SK-N-MC (cell line): ENCODE measurements at regions not wholly inside any gene's neighbourhood (a gene's known extent, or its start where the extent isn't known, plus 50 kb on each side); places are given as distances from the start of the nearest gene placed in this dataset.

Experiments used
- DNase-seq: peaks from one replicate; pipeline ENCODE4 v3.0.0-alpha.2; 2011; ENCODE audit warnings: low read depth, low spot score
- H3K27ac ChIP-seq: fragments of 200-600 bp; sonication (generic); 2 replicates; pipeline ENCODE4 v1.5.1; 2016; ENCODE audit warnings: mixed run types
- H3K36me3 ChIP-seq: fragments of 200-600 bp; sonication (generic); 2 replicates; pipeline ENCODE4 v1.6.1; 2017; ENCODE audit warnings: antibody characterized with exemption, low read length, mixed read lengths; ENCODE audit not compliant: insufficient read depth
- H3K4me3 ChIP-seq: fragments of 200-600 bp; sonication (generic); 2 replicates; pipeline ENCODE4 v1.5.1; 2016
- H3K9ac ChIP-seq: fragments of 200-600 bp; sonication (generic); 2 replicates; pipeline ENCODE4 v1.8.0; 2017; ENCODE audit warnings: mixed run types, mixed read lengths; ENCODE audit not compliant: insufficient read length
- H3K9me3 ChIP-seq: fragments of 200-600 bp; sonication (generic); 2 replicates; pipeline ENCODE4 v1.6.1; 2017; ENCODE audit warnings: low read depth, mild to moderate bottlenecking, antibody characterized with exemption, low read length, moderate library complexity, mixed read lengths
- EZH2 ChIP-seq: fragments of 200-600 bp; sonication (generic); IDR thresholded peaks from one replicate; pipeline ENCODE4 v1.6.1; 2017; ENCODE audit warnings: antibody characterized with exemption
- FOXP2 ChIP-seq: optimal IDR thresholded peaks from 2 replicates; pipeline ENCODE3; 2011; ENCODE audit warnings: mild to moderate bottlenecking, moderate library complexity; ENCODE audit not compliant: insufficient read depth; ENCODE audit errors: extremely low read length, control extremely low read depth
- POLR2AphosphoS5 ChIP-seq: IDR thresholded peaks from 2 replicates; pipeline ENCODE4 v1.6.1; 2012; ENCODE audit warnings: mild to moderate bottlenecking, low read depth, low read length, borderline replicate concordance

GRCh38 chrX:124606724-124607123 lies 260.4 kb downstream of the SH2D1A start:
- Histone ChIP-seq H3K9ac (no peak overlapping the region), H3K36me3 (no peaks in the 10 kb centered on the region), H3K4me3 (no peak overlapping the region), H3K9me3 (no peaks in the 10 kb centered on the region), H3K27ac (no peak overlapping the region)
- TF ChIP-seq POLR2AphosphoS5 (no peak), EZH2 (no peak), FOXP2 (no peak)
- DNase-seq: no peak

DNA sequence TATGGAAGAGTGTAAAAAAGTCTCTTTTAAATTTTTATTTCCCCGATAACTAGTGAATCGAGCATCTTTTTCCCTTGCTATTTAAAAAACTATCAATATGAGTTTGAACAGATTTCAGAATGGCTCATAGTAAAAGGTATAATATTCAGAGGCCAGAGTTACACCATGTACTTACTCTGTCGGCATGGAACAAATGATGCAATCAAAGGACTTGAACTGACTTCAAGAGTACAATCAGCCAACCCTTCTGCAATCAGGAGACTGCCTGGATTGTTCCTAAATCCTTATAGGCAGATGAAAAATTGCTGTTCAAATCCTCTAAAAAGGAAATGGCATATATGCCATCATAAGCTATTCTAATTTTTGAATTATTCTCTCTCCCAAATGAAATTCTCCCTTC lies 273.3 kb downstream of the SH2D1A start:
- Histone ChIP-seq H3K36me3 (no peaks in the 10 kb centered on the region), H3K4me3 (no peak overlapping the region), H3K9ac (no peak overlapping the region), H3K27ac (no peak overlapping the region), H3K9me3 (no peaks in the 10 kb centered on the region)
- TF ChIP-seq POLR2AphosphoS5: no peak
- no peak for TF ChIP-seq FOXP2
- no peak for TF ChIP-seq EZH2
- no peak for DNase-seq

- TF ChIP-seq FOXP2 (no peak), EZH2 (no peak), POLR2AphosphoS5 (no peak)
- no peak overlapping the region for H3K27ac ChIP-seq
- H3K9me3 ChIP-seq: no peaks in the 10 kb centered on the region
- H3K36me3 ChIP-seq: no peaks in the 10 kb centered on the region
- no peak overlapping the region for H3K9ac ChIP-seq
- no peak overlapping the region for H3K4me3 ChIP-seq
- no peak for DNase-seq
Measured at GRCh38 chrX:124634363-124634762, 288.0 kb downstream of the SH2D1A start.

DNA sequence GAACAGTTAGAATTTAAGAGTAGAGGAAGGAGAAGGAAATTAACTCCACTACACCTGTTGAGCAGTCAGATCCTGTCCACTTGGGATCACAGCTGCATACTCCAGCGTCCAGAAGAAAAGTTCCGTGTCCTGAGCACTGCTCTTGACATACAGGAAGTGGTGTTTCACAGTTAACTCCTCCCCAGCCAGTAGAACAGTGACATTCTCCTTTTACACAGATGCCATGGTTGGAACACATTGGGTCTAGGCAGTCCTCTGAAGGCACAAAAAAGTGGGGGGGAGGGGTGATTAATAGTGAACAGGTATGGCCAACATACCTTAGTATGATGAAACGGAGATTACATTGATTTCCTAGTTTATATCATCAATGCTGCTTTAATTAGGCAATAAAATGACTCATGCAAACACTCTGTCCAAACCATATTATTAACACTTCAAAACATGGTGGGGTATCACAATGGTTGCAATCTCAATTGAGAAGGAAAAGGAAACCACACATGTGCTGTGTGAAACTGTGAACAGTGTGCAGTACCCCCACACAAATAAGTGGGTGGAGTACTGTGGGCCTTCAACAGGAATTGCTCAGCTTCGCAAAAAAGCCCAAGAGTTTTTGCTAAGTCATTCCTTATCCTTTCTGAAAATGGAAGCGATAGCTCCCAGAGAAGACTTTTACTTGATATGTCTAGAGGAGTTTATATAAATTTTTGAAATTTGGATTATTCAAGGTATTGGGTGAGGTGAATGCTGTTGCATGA lies 295.6 kb downstream of the SH2D1A start:
- no peaks in the 10 kb centered on the region for H3K9me3 ChIP-seq
- TF ChIP-seq EZH2 (no peak), FOXP2 (no peak), POLR2AphosphoS5 (no peak)
- no peak overlapping the region for H3K9ac ChIP-seq

DNA sequence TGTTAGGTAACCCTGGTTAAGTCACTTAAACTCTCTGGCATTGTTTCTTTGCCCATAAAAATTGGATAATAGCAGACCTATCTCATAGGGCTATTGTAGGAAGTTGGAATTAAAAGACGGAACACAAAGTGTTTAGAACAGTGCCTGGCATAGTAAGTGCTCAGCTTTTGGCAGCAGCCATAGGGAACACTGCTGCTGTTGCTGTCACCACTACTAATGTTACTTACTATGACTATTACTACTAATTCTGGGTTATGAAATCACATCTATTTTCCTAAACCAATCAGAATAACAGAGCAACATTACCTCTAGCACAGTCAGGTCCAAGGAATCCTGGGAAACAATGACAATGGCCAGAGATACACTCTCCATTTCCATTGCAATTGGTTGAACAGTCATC lies 300.0 kb downstream of the SH2D1A start:
- TF ChIP-seq POLR2AphosphoS5 (no peak), EZH2 (no peak), FOXP2 (no peak)
- no peaks in the 10 kb centered on the region for H3K36me3 ChIP-seq
- H3K9me3 ChIP-seq: no peaks in the 10 kb centered on the region
- H3K4me3 ChIP-seq: no peak overlapping the region
- no peak overlapping the region for H3K27ac ChIP-seq
- no peak for DNase-seq
- H3K9ac ChIP-seq: no peak overlapping the region

More for the DNA sequence above, 295.6 kb downstream of the SH2D1A start:
- Histone ChIP-seq H3K4me3 (no peak overlapping the region), H3K36me3 (no peaks in the 10 kb centered on the region), H3K27ac (no peak overlapping the region)
- DNase-seq: no peak

DNA sequence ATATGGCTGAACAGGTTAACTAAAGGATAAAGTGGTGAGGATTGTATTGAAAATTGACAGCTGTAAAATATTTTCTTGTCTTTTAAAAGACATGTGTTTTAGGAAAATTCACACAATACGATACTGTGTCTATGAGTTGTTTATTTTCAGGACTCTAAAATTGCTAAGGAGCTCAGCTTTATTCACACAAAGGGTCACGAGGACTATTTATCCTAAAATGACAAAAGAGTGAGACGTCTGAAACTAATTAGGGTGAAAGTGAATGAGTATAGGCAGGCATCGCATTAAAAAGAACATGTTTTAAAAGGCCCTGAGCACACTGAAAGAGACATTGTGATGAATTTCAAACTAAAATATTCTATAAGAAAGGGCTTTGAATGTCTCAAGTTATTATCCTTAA lies 304.7 kb downstream of the SH2D1A start:
- Histone ChIP-seq H3K36me3 (no peaks in the 10 kb centered on the region), H3K9ac (no peak overlapping the region), H3K9me3 (no peaks in the 10 kb centered on the region), H3K27ac (no peak overlapping the region), H3K4me3 (no peak overlapping the region)
- TF ChIP-seq POLR2AphosphoS5 (no peak), FOXP2 (no peak), EZH2 (no peak)
- DNase-seq: no peak

DNA sequence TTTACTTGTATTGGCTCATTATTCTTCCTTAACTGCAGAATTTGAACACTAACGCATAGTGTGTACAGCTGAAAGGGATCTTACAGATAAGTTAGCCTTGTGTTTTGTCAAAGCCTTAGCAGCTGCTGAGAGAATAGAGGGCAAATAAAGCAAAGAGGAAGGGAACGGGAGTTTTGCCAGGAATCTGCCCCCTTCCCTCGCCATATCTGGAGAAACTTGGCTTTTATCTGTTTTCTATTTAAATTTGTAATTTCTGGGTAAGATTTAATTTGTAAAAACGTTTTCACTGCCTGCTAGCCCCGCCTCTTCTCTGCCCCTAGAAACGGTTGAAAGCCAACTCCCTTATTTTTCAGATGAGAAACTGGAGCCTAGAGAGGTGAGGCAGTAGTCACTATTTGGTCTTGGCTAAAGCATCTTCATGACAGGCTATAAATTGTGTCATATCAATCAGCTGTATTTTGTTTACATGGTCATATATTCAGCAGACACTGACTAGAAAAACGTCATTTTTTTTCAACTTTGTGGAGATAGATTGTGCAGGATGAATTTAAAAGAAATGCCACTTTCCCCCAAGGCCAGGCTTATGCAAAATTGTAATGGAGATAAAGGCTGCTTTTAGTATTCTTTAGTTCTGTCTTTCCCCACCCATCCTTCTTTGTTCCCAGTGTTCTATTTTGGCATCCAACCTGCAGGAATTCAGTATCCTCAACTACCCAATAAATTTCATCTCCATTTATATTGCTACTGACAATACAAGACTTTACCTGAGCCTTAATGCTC lies 319.4 kb downstream of the SH2D1A start:
- H3K36me3 ChIP-seq: no peaks in the 10 kb centered on the region
- no peak for TF ChIP-seq POLR2AphosphoS5
- TF ChIP-seq FOXP2: no peak
- TF ChIP-seq EZH2: no peak

DNA sequence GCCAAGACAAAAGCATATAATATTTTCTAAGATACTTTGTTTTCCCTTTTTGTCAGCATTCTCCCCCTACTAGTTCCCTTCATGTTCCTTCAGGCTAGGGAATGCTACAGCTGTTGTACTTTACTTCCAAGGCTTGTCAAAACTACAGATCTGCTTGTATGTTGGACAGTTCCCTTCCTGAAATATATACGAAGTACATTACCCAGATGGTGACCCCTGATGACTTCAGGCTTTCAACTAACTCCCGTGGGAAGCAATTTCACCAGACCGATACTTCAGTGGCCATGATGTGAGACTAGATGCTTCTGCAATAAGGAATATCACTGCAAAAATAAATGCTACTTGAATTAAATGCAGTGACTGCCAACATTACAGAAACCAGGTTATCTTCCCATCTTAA lies 332.8 kb downstream of the SH2D1A start:
- no peak for DNase-seq
- Histone ChIP-seq H3K4me3 (no peak overlapping the region), H3K36me3 (no peaks in the 10 kb centered on the region), H3K9me3 (no peaks in the 10 kb centered on the region), H3K9ac (no peak overlapping the region), H3K27ac (no peak overlapping the region)
- TF ChIP-seq EZH2: no peak
- no peak for TF ChIP-seq FOXP2
- no peak for TF ChIP-seq POLR2AphosphoS5

More for the DNA sequence above, 319.4 kb downstream of the SH2D1A start:
- Histone ChIP-seq H3K4me3 (no peak overlapping the region), H3K9me3 (no peaks in the 10 kb centered on the region), H3K27ac (no peak overlapping the region), H3K9ac (no peak overlapping the region)
- no peak for DNase-seq

DNA sequence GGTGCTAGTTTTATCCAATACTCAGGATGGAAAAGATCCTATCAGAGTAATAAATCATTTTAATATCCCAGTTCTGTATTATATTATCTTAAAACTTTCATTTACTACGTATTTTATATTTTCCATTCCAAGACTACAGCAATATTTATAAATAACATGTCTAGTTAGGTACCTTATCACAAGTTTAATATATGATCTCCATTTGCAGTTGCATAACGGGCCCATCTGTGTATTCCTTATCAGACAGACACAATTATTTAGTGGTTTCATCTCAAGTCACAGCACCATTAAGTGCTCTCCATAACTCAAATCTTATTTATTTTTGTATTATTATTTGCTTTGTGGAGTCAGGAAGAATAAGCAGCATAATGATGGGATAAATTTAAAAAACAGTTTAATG lies 333.9 kb downstream of the SH2D1A start:
- no peak for TF ChIP-seq POLR2AphosphoS5
- no peak for TF ChIP-seq FOXP2
- no peak for TF ChIP-seq EZH2
- H3K9me3 ChIP-seq: no peaks in the 10 kb centered on the region
- H3K4me3 ChIP-seq: no peak overlapping the region
- H3K27ac ChIP-seq: no peak overlapping the region
- H3K36me3 ChIP-seq: no peaks in the 10 kb centered on the region
- DNase-seq: no peak
- H3K9ac ChIP-seq: no peak overlapping the region
